Activated naive CD8-positive, alpha-beta T cell treated with anti-CD3 and anti-CD28 coated beads, Interleukin-2, amount 10 ng/mL, durations not matched to agents 7 days and 5 days (primary cell): ENCODE measurements at regions not wholly inside any gene's neighbourhood (a gene's known extent, or its start where the extent isn't known, plus 50 kb on each side); places are given as distances from the start of the nearest gene placed in this dataset.
A peak's percentile ranks its signal among the peaks of the same experiment; 100 is the strongest.
"Not testable (repeated sequence)": the region's sequence is repeated elsewhere in the genome, so short reads cannot be mapped to it uniquely, and the experiment has no call there.

Experiments
- ATAC-seq: fragments of 150-1000 bp; cut with Tn5 transposase; one replicate; pipeline ENCODE4 v1.10.0; 2021; ENCODE audit warnings: low read depth, moderate library complexity
- POLR2A ChIA-PET: fragments of 350-600 bp; sonication (Branson Sonifier 250); formaldehyde crosslinking; loops from one replicate; lab custom pipeline; 2021; ENCODE audit warnings: antibody characterized with exemption; lab: Charles Lee
- DNase-seq: peaks from one replicate; pipeline ENCODE4 v3.0.0; 2021
- H3K27ac Mint-ChIP-seq: one replicate; pipeline ENCODE4 v1.8.0; 2022; ENCODE audit warnings: mild to moderate bottlenecking, mixed read lengths
- H3K27me3 Mint-ChIP-seq: one replicate; pipeline ENCODE4 v1.8.0; 2022; ENCODE audit warnings: mild to moderate bottlenecking, moderate library complexity, mixed read lengths
- H3K36me3 Mint-ChIP-seq: one replicate; pipeline ENCODE4 v1.8.0; 2021; ENCODE audit warnings: mild to moderate bottlenecking, mixed read lengths
- H3K4me1 Mint-ChIP-seq: one replicate; pipeline ENCODE4 v1.8.0; 2021; ENCODE audit warnings: mixed read lengths
- H3K4me3 Mint-ChIP-seq: one replicate; pipeline ENCODE4 v1.8.0; 2022; ENCODE audit warnings: mild to moderate bottlenecking, moderate library complexity, mixed read lengths
- H3K9me3 Mint-ChIP-seq: one replicate; pipeline ENCODE4 v1.8.0; 2021; ENCODE audit warnings: mixed read lengths

DNA sequence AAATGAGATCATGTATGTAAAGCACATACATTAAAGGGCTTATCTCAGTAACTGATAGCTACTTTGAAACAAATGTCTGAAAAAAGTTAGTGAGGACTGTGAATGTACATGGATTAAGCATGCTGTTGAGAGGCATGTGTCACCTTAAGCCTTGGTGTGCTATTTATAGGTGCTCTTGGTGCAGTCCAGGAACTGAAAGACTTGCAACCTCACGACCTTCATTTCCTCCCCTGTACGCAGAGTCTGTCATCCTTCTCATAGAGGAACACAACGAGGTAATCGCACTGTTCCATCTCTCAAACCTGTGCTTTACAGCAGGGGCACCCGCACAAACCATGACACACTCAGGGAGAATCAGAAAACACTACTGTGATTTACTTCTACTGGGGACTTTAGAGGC is 65.6 kb downstream of the UFM1 start:
- Mint-ChIP-seq H3K36me3 (no peaks in the 10 kb centered on the region), H3K4me1 (peaks cover 5% of the 10 kb centered on the region), H3K4me3 (peak overlapping the region; percentile 35), H3K9me3 (no peaks in the 10 kb centered on the region), H3K27me3 (peaks cover 7% of the 10 kb centered on the region), H3K27ac (peak overlapping the region; percentile 49)
- POLR2A ChIA-PET = no interaction called here
- DNase-seq (no peak), ATAC-seq (peak; percentile 98)

DNA sequence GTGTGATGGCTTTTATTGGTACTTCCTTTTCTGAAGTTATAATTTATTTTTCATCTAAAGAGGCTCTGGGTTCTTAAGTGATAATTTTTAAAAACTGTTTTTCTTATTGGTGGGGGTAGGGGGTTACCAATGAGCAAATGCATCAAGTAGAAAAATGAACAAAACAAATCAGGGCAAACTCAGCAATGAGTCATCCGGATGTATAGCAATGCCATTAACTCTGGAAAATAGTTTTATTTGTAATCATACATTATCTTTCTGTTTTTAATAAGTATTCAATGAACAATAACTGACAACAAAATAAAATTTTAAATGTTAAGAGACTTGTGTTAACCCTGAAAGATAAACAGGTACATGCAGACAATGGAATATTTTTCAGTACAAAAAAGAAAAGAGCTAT is 67.6 kb downstream of the UFM1 start:
- no peaks in the 10 kb centered on the region for H3K9me3 Mint-ChIP-seq
- DNase-seq (no peak), ATAC-seq (no peak)
- POLR2A ChIA-PET = no interaction called here
- H3K36me3 Mint-ChIP-seq = no peaks in the 10 kb centered on the region
- peaks cover 5% of the 10 kb centered on the region for H3K4me1 Mint-ChIP-seq
- H3K4me3 Mint-ChIP-seq = no peak overlapping the region
- no peak overlapping the region for H3K27ac Mint-ChIP-seq
- H3K27me3 Mint-ChIP-seq = peaks cover 2% of the 10 kb centered on the region

DNA sequence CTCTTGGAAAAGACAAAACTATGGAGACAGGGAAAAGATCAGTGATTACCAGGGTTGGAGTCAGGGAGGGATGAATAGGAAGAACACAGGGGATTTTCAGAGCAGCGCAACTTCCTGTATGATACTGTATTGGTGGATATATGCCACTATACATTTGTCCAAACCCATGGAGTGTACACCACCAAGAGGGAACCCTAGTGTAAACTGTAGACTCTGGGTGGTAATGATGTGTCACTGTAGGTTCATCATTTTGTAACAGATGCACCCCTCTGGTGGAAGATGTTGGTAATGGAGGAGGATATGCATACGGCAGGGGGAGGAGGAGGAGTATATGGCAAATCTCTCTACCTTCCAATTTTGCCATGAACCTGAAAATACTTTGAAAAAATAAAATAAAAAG is 68.1 kb downstream of the UFM1 start:
- ATAC-seq (peak; percentile 25), DNase-seq (no peak)
- peaks cover 5% of the 10 kb centered on the region for H3K4me1 Mint-ChIP-seq
- no peak overlapping the region for H3K4me3 Mint-ChIP-seq
- no peak overlapping the region for H3K27ac Mint-ChIP-seq
- peaks cover 2% of the 10 kb centered on the region for H3K27me3 Mint-ChIP-seq
- H3K9me3 Mint-ChIP-seq = no peaks in the 10 kb centered on the region
- H3K36me3 Mint-ChIP-seq = no peaks in the 10 kb centered on the region
- POLR2A ChIA-PET = no interaction called here

DNA sequence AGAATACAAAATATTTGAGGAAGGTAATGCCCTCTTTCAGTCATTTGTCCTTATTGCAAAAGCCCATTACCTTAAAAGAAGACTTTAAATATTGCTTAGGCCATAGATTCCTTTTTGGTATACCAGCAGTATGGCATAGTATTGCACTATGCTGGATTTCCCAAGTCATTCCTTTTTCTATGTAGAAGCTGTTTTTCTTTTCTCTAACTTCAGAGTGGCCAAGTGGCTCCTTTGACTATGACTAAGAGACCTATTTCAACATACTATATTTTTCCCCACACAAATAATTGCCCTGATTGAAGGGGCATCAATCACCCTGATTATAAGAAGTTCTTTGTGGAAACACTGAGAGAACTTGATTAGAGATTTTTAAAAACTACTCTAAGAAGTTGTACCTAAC is 68.6 kb downstream of the UFM1 start:
- Mint-ChIP-seq H3K27me3 (peaks cover 2% of the 10 kb centered on the region), H3K36me3 (no peaks in the 10 kb centered on the region), H3K9me3 (no peaks in the 10 kb centered on the region), H3K4me1 (peaks cover 5% of the 10 kb centered on the region), H3K27ac (no peak overlapping the region), H3K4me3 (no peak overlapping the region)
- DNase-seq = no peak
- ATAC-seq = no peak
- POLR2A ChIA-PET = interaction anchor here (0.7 kb wide), 1 partner anchor 76 kb away, joined by 3 read pairs; no protein-coding TSS in a partner anchor

DNA sequence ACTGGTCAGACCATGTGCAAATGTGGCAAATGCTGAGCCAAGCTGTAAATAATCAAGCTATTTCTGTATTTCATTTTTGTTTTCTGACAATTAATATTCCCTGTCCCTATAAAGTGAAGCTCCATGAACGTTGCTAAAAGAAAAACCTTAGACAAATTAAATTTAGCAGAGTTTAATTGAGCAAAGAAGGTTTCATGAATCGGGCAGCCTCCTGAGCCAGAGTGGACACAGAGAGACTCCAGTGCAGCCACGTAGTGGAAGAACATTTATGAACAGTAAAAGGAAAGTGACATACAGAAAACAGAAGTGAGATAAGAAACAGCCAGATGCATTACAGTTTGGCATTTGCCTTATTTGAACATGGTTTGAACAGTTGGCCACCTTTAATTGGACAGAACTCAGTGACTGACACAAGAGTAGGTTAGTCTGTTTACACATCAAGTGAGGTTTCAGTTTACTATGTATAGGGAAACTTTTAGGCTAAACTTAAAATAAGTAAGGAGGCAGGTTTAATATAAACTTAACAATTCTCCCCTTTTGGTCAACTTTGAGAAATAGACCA is 69.7 kb downstream of the UFM1 start:
- no peak for DNase-seq
- Mint-ChIP-seq H3K27me3 (no peaks in the 10 kb centered on the region), H3K4me1 (peaks cover 5% of the 10 kb centered on the region), H3K4me3 (no peak overlapping the region), H3K27ac (no peak overlapping the region), H3K36me3 (no peaks in the 10 kb centered on the region), H3K9me3 (no peaks in the 10 kb centered on the region)
- no peak for ATAC-seq
- POLR2A ChIA-PET = no interaction called here

DNA sequence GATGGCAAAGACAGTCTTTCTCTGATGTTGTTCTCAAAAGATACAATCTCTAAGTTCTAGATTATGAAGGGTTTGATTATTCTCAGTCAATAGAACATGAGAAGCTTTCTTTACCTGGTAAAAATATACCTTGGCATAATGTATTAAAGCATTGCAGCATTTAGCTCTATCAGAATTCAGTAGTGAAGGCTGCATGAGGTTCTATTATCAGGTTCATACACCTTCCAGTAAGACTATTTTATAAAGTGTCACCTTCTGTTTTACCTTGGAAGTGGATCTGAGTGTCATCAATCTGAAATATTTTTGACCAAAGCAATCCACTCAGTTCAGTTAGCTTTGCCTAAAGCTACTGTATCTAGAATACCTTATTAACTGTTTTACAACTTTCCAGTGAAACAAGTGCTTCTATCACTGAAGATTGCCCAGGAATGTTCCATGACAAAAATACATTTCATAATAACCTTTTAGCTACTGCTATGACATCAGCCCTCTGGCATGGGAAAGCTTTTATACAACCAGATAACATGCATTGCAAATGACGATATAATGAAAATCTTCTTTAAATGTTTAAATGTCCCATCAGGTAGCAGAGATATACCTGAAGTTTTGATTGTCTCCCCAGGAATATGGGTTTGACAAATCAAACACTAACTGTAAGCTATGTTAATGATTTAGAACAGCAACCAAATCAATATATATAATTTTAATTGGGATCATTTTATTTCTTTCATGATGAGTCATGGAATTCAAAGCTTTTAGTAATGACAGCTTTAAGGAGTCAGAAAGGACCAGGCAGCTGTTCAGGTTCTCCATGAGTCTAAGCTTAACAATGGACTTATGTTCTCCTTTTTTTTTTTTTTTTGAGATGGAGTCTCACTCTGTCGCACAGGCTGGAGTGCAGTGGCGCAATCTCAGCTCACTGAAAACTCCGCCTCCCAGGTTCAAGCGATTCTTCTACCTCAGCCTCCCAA is 72.2 kb downstream of the UFM1 start:
- H3K9me3 Mint-ChIP-seq = no peaks in the 10 kb centered on the region
- no peaks in the 10 kb centered on the region for H3K4me1 Mint-ChIP-seq
- H3K27me3 Mint-ChIP-seq = no peaks in the 10 kb centered on the region
- POLR2A ChIA-PET = no interaction called here
- no peak overlapping the region for H3K4me3 Mint-ChIP-seq
- DNase-seq (no peak), ATAC-seq (no peak)
- H3K27ac Mint-ChIP-seq = no peak overlapping the region
- H3K36me3 Mint-ChIP-seq = no peaks in the 10 kb centered on the region

DNA sequence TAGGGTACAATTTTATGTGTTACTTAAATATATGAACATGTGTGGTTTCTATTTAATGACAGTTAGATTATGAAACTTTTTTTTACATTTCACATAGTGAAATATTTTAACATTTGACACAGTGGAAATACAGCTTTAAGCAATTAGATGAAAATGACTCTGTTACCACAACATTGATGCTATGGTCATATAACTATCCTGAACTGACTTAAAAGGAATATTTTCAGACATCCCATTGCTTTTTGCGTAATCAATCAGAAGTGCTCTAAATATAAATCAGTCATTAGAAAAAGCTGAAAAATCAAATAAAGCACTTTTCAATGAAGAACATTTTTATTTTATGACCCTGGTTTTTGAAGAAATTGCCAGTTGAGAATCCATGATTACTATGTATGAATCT is 80.3 kb downstream of the UFM1 start:
- H3K27ac Mint-ChIP-seq = no peak overlapping the region
- no peaks in the 10 kb centered on the region for H3K9me3 Mint-ChIP-seq
- no peak overlapping the region for H3K4me3 Mint-ChIP-seq
- POLR2A ChIA-PET = no interaction called here
- H3K27me3 Mint-ChIP-seq = peaks cover 5% of the 10 kb centered on the region
- DNase-seq = no peak
- H3K4me1 Mint-ChIP-seq = no peaks in the 10 kb centered on the region
- no peaks in the 10 kb centered on the region for H3K36me3 Mint-ChIP-seq
- ATAC-seq = no peak

DNA sequence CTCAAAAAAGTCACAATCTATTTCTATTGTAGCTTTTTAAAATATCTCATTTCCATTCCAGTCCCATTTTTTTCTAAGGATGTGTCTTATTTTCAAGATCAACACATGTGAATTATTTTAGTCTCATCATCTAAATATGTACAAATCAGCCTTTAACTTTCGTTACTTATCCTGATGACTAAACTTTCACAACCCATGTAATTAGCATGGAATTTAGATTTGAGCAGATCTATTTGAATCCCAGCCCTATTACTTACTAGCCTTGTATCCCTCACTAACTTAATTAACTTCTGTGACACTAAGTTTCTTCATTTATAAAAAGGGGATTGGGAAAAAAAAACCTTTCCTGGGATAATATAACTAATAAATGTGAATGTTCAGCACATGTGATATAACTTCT is 81.1 kb downstream of the UFM1 start:
- no peak overlapping the region for H3K27ac Mint-ChIP-seq
- no peak overlapping the region for H3K4me3 Mint-ChIP-seq
- H3K27me3 Mint-ChIP-seq = peaks cover 5% of the 10 kb centered on the region
- no peaks in the 10 kb centered on the region for H3K36me3 Mint-ChIP-seq
- H3K4me1 Mint-ChIP-seq = no peaks in the 10 kb centered on the region
- POLR2A ChIA-PET = no interaction called here
- DNase-seq (no peak), ATAC-seq (no peak)
- no peaks in the 10 kb centered on the region for H3K9me3 Mint-ChIP-seq

DNA sequence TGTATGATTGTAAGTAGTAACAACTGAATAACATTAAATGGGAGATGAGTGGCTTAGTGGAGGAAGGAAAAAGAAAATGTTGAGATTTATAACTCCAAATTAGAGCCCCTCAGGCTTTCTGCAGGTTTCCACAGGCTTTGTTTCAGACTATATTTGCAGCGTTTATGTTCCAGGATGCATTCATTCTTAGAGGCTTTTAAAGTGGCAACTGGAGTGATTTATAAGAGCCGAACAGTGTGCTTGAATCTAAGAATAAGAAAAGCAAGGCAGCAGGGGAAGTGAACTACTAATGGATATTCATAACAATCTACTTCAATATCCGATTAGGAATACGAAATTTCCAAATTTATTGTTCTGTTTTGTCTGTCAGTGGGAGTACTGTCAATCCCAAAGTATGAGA is 91.0 kb downstream of the UFM1 start:
- Mint-ChIP-seq H3K4me3 (no peak overlapping the region), H3K36me3 (no peaks in the 10 kb centered on the region), H3K4me1 (no peaks in the 10 kb centered on the region), H3K9me3 (no peaks in the 10 kb centered on the region), H3K27ac (no peak overlapping the region), H3K27me3 (no peaks in the 10 kb centered on the region)
- POLR2A ChIA-PET = no interaction called here
- ATAC-seq (no peak), DNase-seq (no peak)

DNA sequence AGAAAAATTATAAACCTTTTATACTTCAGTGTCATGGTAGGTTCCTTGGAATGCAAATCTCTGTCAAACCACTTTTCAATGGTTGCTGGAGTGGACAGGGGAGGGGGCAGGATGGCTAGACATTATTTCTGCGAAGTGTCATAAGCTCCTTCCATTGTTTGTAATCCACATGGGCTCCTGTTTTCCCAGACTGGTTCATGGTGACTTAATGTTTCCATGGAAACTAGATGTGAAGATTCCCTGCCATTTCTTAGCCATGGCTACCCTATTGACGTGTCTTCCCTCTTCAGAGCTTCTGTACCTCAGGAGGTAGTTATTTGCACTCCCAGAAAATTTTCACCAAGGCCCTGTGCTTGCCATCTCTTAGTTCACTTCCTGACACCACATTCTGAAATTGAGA is 95.3 kb downstream of the UFM1 start:
- Mint-ChIP-seq H3K27me3 (no peaks in the 10 kb centered on the region), H3K4me1 (no peaks in the 10 kb centered on the region), H3K4me3 (no peak overlapping the region), H3K27ac (no peak overlapping the region), H3K36me3 (no peaks in the 10 kb centered on the region), H3K9me3 (no peaks in the 10 kb centered on the region)
- ATAC-seq (no peak), DNase-seq (no peak)
- POLR2A ChIA-PET = no interaction called here

DNA sequence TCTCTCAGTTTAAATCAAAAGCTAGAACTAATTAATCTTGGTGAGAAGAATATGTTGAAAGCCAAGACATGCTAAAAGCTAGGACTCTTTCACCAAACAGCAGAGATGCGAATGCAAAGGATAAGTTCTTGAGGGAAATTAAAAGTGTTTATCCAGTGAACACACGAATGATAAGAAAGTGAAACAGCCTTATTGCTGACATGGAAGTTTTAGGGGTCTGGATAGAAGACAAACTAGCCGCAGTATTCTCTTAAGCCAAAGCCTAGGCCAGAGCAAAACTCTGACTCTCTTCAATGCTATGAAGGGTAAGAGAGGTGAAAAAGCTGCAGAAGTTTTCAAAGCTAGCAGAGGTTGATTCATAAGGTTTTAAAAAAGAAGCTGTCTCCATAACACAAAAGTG is 103.0 kb downstream of the UFM1 start:
- Mint-ChIP-seq H3K27me3 (peaks cover 2% of the 10 kb centered on the region), H3K36me3 (no peaks in the 10 kb centered on the region), H3K4me3 (no peak overlapping the region), H3K27ac (no peak overlapping the region), H3K4me1 (no peaks in the 10 kb centered on the region), H3K9me3 (no peaks in the 10 kb centered on the region)
- POLR2A ChIA-PET = no interaction called here
- DNase-seq = no peak
- ATAC-seq = no peak

DNA sequence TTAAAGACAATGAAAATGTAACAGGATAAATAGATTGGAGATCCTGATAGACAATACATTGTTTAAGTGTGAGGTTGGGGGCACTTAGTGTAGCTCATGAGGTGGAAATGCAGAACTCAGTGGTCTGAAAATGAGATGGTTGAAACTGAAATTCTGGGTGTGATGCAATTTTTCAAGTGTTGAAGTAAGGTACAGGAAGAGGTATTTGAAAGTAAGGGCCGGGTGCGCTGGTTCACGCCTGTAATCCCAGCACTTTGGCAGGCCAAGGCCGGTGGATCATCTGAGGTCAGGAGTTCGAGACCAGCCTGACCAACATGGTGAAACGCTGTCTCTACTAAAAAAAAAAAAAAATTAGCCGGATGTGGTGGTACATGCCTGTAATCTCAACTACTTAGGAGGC is 113.0 kb downstream of the UFM1 start:
- POLR2A ChIA-PET = no interaction called here
- DNase-seq = no peak
- no peak for ATAC-seq
- Mint-ChIP-seq H3K4me3 (no peak overlapping the region), H3K36me3 (no peaks in the 10 kb centered on the region), H3K27me3 (no peaks in the 10 kb centered on the region), H3K9me3 (peaks cover 5% of the 10 kb centered on the region), H3K27ac (no peak overlapping the region), H3K4me1 (no peaks in the 10 kb centered on the region)

DNA sequence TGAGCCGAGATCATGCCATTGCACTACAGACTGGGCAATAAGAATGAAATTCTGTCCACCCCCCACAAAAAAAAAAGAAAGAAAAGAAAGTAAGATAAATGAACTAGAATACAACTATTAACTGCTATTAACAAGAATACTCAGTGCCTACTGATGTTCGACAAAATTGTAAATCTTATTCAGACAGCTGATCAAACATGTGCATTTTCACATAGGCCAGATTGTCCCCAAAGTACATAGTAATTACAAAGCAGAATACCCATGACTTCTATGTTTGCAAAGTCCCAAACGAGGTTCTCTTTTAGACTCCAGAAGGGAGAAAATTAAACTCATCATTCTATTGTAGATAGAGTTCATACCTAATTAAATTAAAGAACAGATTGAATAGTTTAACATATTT is 113.4 kb downstream of the UFM1 start:
- no peaks in the 10 kb centered on the region for H3K27me3 Mint-ChIP-seq
- DNase-seq (no peak), ATAC-seq (no peak)
- H3K4me1 Mint-ChIP-seq = no peaks in the 10 kb centered on the region
- POLR2A ChIA-PET = no interaction called here
- no peak overlapping the region for H3K27ac Mint-ChIP-seq
- peaks cover 5% of the 10 kb centered on the region for H3K9me3 Mint-ChIP-seq
- no peaks in the 10 kb centered on the region for H3K36me3 Mint-ChIP-seq
- no peak overlapping the region for H3K4me3 Mint-ChIP-seq

DNA sequence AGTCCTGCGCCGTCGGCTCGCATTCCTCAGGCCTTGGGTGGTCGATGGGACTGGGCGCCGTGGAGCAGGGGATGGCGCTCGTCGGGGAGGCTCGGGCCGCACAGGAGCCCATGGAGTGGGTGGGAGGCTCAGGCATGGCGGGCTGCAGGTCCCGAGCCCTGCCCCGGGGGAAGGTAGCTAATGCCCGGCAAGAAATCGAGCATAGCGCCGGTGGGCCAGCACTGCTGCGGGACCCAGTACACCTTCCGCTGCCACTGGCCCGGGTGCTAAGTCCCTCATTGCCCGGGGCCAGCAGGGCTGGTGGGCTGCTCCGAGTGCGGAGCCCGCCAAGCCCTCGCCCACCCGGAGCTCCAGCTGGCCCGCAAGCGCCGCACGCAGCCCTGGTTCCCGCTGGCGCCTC is 122.8 kb downstream of the UFM1 start:
- POLR2A ChIA-PET, H3K27ac Mint-ChIP-seq, H3K27me3 Mint-ChIP-seq, H3K36me3 Mint-ChIP-seq, DNase-seq, H3K9me3 Mint-ChIP-seq, ATAC-seq, H3K4me1 Mint-ChIP-seq, H3K4me3 Mint-ChIP-seq: not testable (repeated sequence)
